ENCODE measurements at regions not wholly inside any gene's neighbourhood (a gene's known extent, or its start where the extent isn't known, plus 50 kb on each side); places are given as distances from the start of the nearest gene placed in this dataset.

DNA sequence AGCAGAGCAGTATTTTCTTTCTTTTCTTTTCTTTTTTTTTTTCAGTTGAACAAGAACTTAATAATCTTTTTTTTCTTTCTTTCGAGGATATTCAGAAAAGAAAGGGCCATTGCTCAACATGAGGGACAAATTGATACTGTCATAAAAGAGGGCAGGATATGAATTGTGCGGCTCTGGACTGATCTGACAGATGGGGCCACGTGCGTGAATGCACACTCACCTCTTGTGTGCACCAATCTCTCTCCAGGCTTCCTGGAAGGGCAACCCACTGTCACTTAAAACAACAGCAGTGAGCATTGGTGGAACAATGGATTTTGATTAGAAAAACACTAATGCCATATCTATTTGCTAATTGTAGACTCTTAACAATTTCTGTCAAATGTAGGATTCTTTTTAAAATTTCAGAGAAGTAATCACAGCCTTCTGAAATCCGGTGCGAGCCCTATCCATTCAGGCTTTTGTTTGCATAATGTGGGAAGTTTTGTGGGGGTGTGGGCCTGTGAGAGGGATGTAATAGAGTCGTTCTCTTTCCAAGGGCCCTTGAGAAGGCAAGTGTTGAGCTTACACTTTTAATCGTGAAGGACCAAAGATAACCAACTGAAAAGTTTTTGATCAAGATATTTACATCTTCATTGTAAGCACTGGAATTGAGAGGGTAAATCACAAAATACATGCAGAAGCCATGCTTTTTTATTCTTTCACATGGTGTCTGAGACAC lies 298.8 kb downstream of the SP3 start:
- TF ChIP-seq ZNF331 (CRISPR knock-in tag; IDR thresholded peaks at IDR 0.05) (no peak), POLR2AphosphoS5 (IDR thresholded peaks at IDR 0.05; ENCODE audit: low read depth, low read length) (no peak), SP1 (IDR thresholded peaks at IDR 0.05) (no peak), SP1 (CRISPR knock-in tag; IDR thresholded peaks at IDR 0.05) (no peak), ZKSCAN1 (IDR thresholded peaks at IDR 0.05; ENCODE audit: low read length) (no peak), POLR2A (IDR thresholded peaks at IDR 0.05; ENCODE audit: insufficient read depth in 1 of 2, low read depth in 2 of 2, low read length in 2 of 2) (no peak)
- TF ChIP-seq, protein P1, sequence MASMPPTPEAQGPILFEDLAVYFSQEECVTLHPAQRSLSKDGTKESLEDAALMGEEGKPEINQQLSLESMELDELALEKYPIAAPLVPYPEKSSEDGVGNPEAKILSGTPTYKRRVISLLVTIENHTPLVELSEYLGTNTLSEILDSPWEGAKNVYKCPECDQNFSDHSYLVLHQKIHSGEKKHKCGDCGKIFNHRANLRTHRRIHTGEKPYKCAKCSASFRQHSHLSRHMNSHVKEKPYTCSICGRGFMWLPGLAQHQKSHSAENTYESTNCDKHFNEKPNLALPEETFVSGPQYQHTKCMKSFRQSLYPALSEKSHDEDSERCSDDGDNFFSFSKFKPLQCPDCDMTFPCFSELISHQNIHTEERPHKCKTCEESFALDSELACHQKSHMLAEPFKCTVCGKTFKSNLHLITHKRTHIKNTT (CRISPR knock-in tag; IDR thresholded peaks at IDR 0.05): no peak
- TF ChIP-seq, protein P2, sequence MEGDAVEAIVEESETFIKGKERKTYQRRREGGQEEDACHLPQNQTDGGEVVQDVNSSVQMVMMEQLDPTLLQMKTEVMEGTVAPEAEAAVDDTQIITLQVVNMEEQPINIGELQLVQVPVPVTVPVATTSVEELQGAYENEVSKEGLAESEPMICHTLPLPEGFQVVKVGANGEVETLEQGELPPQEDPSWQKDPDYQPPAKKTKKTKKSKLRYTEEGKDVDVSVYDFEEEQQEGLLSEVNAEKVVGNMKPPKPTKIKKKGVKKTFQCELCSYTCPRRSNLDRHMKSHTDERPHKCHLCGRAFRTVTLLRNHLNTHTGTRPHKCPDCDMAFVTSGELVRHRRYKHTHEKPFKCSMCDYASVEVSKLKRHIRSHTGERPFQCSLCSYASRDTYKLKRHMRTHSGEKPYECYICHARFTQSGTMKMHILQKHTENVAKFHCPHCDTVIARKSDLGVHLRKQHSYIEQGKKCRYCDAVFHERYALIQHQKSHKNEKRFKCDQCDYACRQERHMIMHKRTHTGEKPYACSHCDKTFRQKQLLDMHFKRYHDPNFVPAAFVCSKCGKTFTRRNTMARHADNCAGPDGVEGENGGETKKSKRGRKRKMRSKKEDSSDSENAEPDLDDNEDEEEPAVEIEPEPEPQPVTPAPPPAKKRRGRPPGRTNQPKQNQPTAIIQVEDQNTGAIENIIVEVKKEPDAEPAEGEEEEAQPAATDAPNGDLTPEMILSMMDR (CRISPR knock-in tag; IDR thresholded peaks at IDR 0.05): no peak

Measured in HepG2 (cell line).